ENCODE measurements at regions not wholly inside any gene's neighbourhood (a gene's known extent, or its start where the extent isn't known, plus 50 kb on each side); places are given as distances from the start of the nearest gene placed in this dataset.

GRCh38 chr5:105806596-105806995 is 1864.1 kb downstream of the EFNA5 start:
- Histone ChIP-seq H3K27me3 (ENCODE audit: insufficient read depth) (no peaks in the 10 kb centered on the region), H3K9me2 (no peaks in the 10 kb centered on the region), H3K4me2 (peak overlapping the region; percentile 27; the same call in 1 of the 2 replicates), H4K20me1 (ENCODE audit: insufficient read depth) (no peaks in the 10 kb centered on the region), H3K79me2 (ENCODE audit: insufficient read depth) (no peaks in the 10 kb centered on the region), H3K9me3 (no peaks in the 10 kb centered on the region), H3K9ac (no peak overlapping the region), H3K27ac (ENCODE audit: low read depth in 2 of 2, low read length in 1 of 2) (peak overlapping the region; percentile 42 to 86; a peak in 3 of 4 replicates), H2AFZ (ENCODE audit: low read depth) (peak overlapping the region; percentile 37), H3F3A (replicated peaks; ENCODE audit: insufficient read depth) (peaks cover 9% of the 10 kb centered on the region), H3K4me3 (ENCODE audit: low read depth in 2 of 2, low read length in 1 of 2) (no peak overlapping the region), H3K4me1 (ENCODE audit: control insufficient read depth in 1 of 2, insufficient read depth in 2 of 2, low read depth in 1 of 2, low read length in 1 of 2) (peaks cover 0 to 5% of the 10 kb centered on the region in 2 experiments; a peak in 1 of 4 replicates), H3K36me3 (replicated peaks in 1 of 2; ENCODE audit: control insufficient read depth in 1 of 2, insufficient read depth in 2 of 2, low read length in 1 of 2) (no peaks in the 10 kb centered on the region)
- DNase-seq: no peak
- TF ChIP-seq MXI1 (IDR thresholded peaks at IDR 0.05; ENCODE audit: low read depth, low read length) (no peak), EP300 (IDR thresholded peaks at IDR 0.05; ENCODE audit: borderline replicate concordance in 1 of 2, low read depth in 1 of 2, low read length in 1 of 2) (0 out of 4 replicates have a peak, but pooled peaks of 1 of the 2 experiments have one; percentile 10), TCF12 (IDR thresholded peaks at IDR 0.05) (peak; percentile 48; the same call in 1 of the 2 replicates), NFIC (IDR thresholded peaks at IDR 0.05; ENCODE audit: borderline replicate concordance) (no peak), JUND (IDR thresholded peaks at IDR 0.05) (no peak), ZBTB33 (IDR thresholded peaks at IDR 0.05; ENCODE audit: borderline replicate concordance, low read depth) (no peak), POLR2AphosphoS5 (IDR thresholded peaks at IDR 0.05; ENCODE audit: low read depth, low read length) (no peak), USF2 (IDR thresholded peaks at IDR 0.05; ENCODE audit: borderline replicate concordance, low read depth, low read length) (no peak), CTCF (IDR thresholded peaks at IDR 0.05) (no peak), USF1 (IDR thresholded peaks at IDR 0.05; ENCODE audit: borderline replicate concordance, low read depth) (no peak), EZH2phosphoT487 (IDR thresholded peaks at IDR 0.05; ENCODE audit: borderline replicate concordance, low read depth) (no peak), GATA2 (CRISPR knock-in tag; IDR thresholded peaks at IDR 0.05) (no peak), YY1 (IDR thresholded peaks at IDR 0.05; ENCODE audit: low read depth) (no peak), TEAD4 (IDR thresholded peaks at IDR 0.05; ENCODE audit: borderline replicate concordance, insufficient read depth) (no peak), RXRA (IDR thresholded peaks at IDR 0.05; ENCODE audit: borderline replicate concordance, low read depth) (peak; percentile 53; the same call in 1 of the 2 replicates), PBX3 (IDR thresholded peaks at IDR 0.05) (peak; percentile 27), FOXM1 (IDR thresholded peaks at IDR 0.05; ENCODE audit: low read depth) (no peak), CHD2 (IDR thresholded peaks at IDR 0.05; ENCODE audit: low read length, partially characterized antibody) (no peak), TAF1 (IDR thresholded peaks at IDR 0.05; ENCODE audit: borderline replicate concordance, low read depth, low read length) (no peak), REST (IDR thresholded peaks at IDR 0.05; ENCODE audit: low read depth, low read length) (no peak), RCOR1 (IDR thresholded peaks at IDR 0.05; ENCODE audit: low read length) (no peak), ELF1 (IDR thresholded peaks at IDR 0.05) (no peak)
- ChIA-PET POLR2A (no interaction called here), CTCF (no interaction called here)
